Fibroblast of lung (primary cell): ENCODE measurements at regions not wholly inside any gene's neighbourhood (a gene's known extent, or its start where the extent isn't known, plus 50 kb on each side); places are given as distances from the start of the nearest gene placed in this dataset.
"Not testable (repeated sequence)": the region's sequence is repeated elsewhere in the genome, so short reads cannot be mapped to it uniquely, and the experiment has no call there.

Experiments
- CTCF ChIP-seq, 2 donors: IDR thresholded peaks in 1 of 2; conservative IDR thresholded peaks in 1 of 2; 1 replicate in 1 of 2; 2 replicates in 1 of 2; pipeline ENCODE4 v1.5.1; 2011 to 2012; ENCODE audit warnings: low read length in 2 of 2, control low read depth in 1 of 2, inconsistent platforms in 1 of 2, low read depth in 1 of 2, mild to moderate bottlenecking in 1 of 2
- EZH2 ChIP-seq: IDR thresholded peaks from 2 replicates; pipeline ENCODE4 v1.5.1; 2012; ENCODE audit warnings: low read length, control low read depth, mild to moderate bottlenecking; ENCODE audit errors: missing control alignments

- not testable (repeated sequence) for TF ChIP-seq CTCF (conservative IDR thresholded peaks at IDR 0.05 in 1 of 2, IDR thresholded peaks at IDR 0.05 in 1 of 2; ENCODE audit: low read depth in 1 of 2, low read length in 2 of 2); EZH2
Observed at GRCh38 chr2:66242888-66243287, 192.0 kb upstream of the MEIS1 start.
